ENCODE measurements at regions not wholly inside any gene's neighbourhood (a gene's known extent, or its start where the extent isn't known, plus 50 kb on each side); places are given as distances from the start of the nearest gene placed in this dataset.

GRCh38 chr18:67232406-67232805, 284.1 kb downstream of the DSEL start:
- DNase-seq (no peak), ATAC-seq (no peak)
- Histone ChIP-seq H3K36me3 (replicated peaks in 1 of 2; ENCODE audit: insufficient read depth in 1 of 2, low read depth in 2 of 2) (no peaks in the 10 kb centered on the region), H3K9me3 (no peaks in the 10 kb centered on the region), H3K27ac (no peak overlapping the region), H3K4me1 (no peaks in the 10 kb centered on the region), H3K4me3 (no peak overlapping the region), H3K27me3 (no peaks in the 10 kb centered on the region)
- WGBS, 2 donors, result 43 to 57% methylated on average over 4 of the region's 4 CpGs
- TF ChIP-seq CTCF (IDR thresholded peaks at IDR 0.05), result no peak
- no peak for TF ChIP-seq POLR2A (IDR thresholded peaks at IDR 0.05)
- intact Hi-C loops (cut with DNase I), result no loop called here

- intact Hi-C loops (cut with DNase I), result loop anchor here (5.0 kb wide), 1 partner anchor 1434 kb away; no protein-coding TSS in a partner anchor
- Histone ChIP-seq H3K27me3 (peaks cover 0 to under 1% of the 10 kb centered on the region in 2 donors), H3K9me3 (no peaks in the 10 kb centered on the region), H3K36me3 (replicated peaks in 1 of 2; ENCODE audit: insufficient read depth in 1 of 2, low read depth in 2 of 2) (no peaks in the 10 kb centered on the region), H3K4me3 (no peak overlapping the region), H3K4me1 (no peaks in the 10 kb centered on the region), H3K27ac (no peak overlapping the region)
- DNase-seq (no peak), ATAC-seq (no peak)
- TF ChIP-seq POLR2A (IDR thresholded peaks at IDR 0.05) (no peak), CTCF (IDR thresholded peaks at IDR 0.05) (no peak)
Measured at GRCh38 chr18:67222887-67223286, 293.6 kb downstream of the DSEL start.

- H3K27me3 ChIP-seq, result peaks cover 0 to 5% of the 10 kb centered on the region in 2 donors
- H3K4me1 ChIP-seq, result no peaks in the 10 kb centered on the region
- no peaks in the 10 kb centered on the region for H3K9me3 ChIP-seq
- TF ChIP-seq POLR2A (IDR thresholded peaks at IDR 0.05) (no peak), CTCF (IDR thresholded peaks at IDR 0.05) (no peak)
- DNase-seq, result no peak
- no peaks in the 10 kb centered on the region for H3K36me3 ChIP-seq (replicated peaks in 1 of 2; ENCODE audit: insufficient read depth in 1 of 2, low read depth in 2 of 2)
- intact Hi-C loops (cut with DNase I), result loop anchor here (5.0 kb wide), 1 partner anchor 1437 kb away; no protein-coding TSS in a partner anchor
- H3K27ac ChIP-seq, result no peak overlapping the region
- WGBS, 2 donors, result 45 to 58% methylated on average over 5 of the region's 5 CpGs
- no peak for ATAC-seq
- H3K4me3 ChIP-seq, result no peak overlapping the region
Measured at GRCh38 chr18:67219821-67220220, 296.7 kb downstream of the DSEL start.

- TF ChIP-seq POLR2A (IDR thresholded peaks at IDR 0.05) (no peak), CTCF (IDR thresholded peaks at IDR 0.05) (no peak)
- 71 to 76% methylated on average over 3 of the region's 3 CpGs for WGBS, 2 donors
- no peaks in the 10 kb centered on the region for H3K9me3 ChIP-seq
- H3K36me3 ChIP-seq (replicated peaks in 1 of 2; ENCODE audit: insufficient read depth in 1 of 2, low read depth in 2 of 2), result no peaks in the 10 kb centered on the region
- H3K4me1 ChIP-seq, result no peaks in the 10 kb centered on the region
- no peak overlapping the region for H3K27ac ChIP-seq
- H3K4me3 ChIP-seq, result no peak overlapping the region
- H3K27me3 ChIP-seq, result peaks cover 0 to 5% of the 10 kb centered on the region in 2 donors
- DNase-seq (no peak), ATAC-seq (no peak)
- intact Hi-C loops (cut with DNase I), result no loop called here
Measured at GRCh38 chr18:67218556-67218955, 298.0 kb downstream of the DSEL start.

- Histone ChIP-seq H3K9me3 (no peaks in the 10 kb centered on the region), H3K4me1 (no peaks in the 10 kb centered on the region), H3K27me3 (peaks cover 0 to 5% of the 10 kb centered on the region in 2 donors), H3K36me3 (replicated peaks in 1 of 2; ENCODE audit: insufficient read depth in 1 of 2, low read depth in 2 of 2) (no peaks in the 10 kb centered on the region), H3K27ac (no peak overlapping the region), H3K4me3 (no peak overlapping the region)
- DNase-seq (peak; percentile 50 to 65 (median 56)), ATAC-seq (peak; percentile 84)
- intact Hi-C loops (cut with DNase I), result no loop called here
- TF ChIP-seq CTCF (IDR thresholded peaks at IDR 0.05) (peak; percentile 45 to 85 (median 79)), POLR2A (IDR thresholded peaks at IDR 0.05) (no peak)
- WGBS, 2 donors, result 1 to 3% methylated on average over 7 of the region's 7 CpGs
Measured at GRCh38 chr18:67217551-67218166, 298.9 kb downstream of the DSEL start.
